GM23338 (cell line): ENCODE measurements at regions not wholly inside any gene's neighbourhood (a gene's known extent, or its start where the extent isn't known, plus 50 kb on each side); places are given as distances from the start of the nearest gene placed in this dataset.
A peak's percentile ranks its signal among the peaks of the same experiment; 100 is the strongest.

ENCODE experiments used
- ATAC-seq: fragments of 200-7000 bp; cut with Tn5 transposase; 3 replicates; pipeline ENCODE4 v1.9.1; 2020
- DNase-seq: peaks from one replicate; pipeline ENCODE4 v3.0.0-alpha.2; 2015; ENCODE audit warnings: low spot score
- H2AFZ ChIP-seq: fragments of 200-600 bp; sonication (generic); 2 replicates; pipeline ENCODE4 v1.8.0; 2016; ENCODE audit warnings: antibody characterized with exemption, mild to moderate bottlenecking, moderate library complexity
- H3F3A ChIP-seq: fragments of 200-600 bp; sonication (generic); replicated peaks from 2 replicates; pipeline ENCODE4 v1.8.0; 2017; ENCODE audit warnings: antibody characterized with exemption, mixed run types, low read depth
- H3K27ac ChIP-seq: fragments of 200-600 bp; sonication (generic); 2 replicates; pipeline ENCODE4 v1.6.1; 2016; ENCODE audit warnings: low read depth
- H3K27me3 ChIP-seq: fragments of 200-600 bp; sonication (generic); 2 replicates; pipeline ENCODE4 v1.8.0; 2016; ENCODE audit warnings: mild to moderate bottlenecking, mixed run types, moderate library complexity; ENCODE audit not compliant: insufficient read depth
- H3K36me3 ChIP-seq: fragments of 200-600 bp; sonication (generic); 2 replicates; pipeline ENCODE4 v1.8.0; 2016; ENCODE audit warnings: mild to moderate bottlenecking; ENCODE audit not compliant: insufficient read depth
- H3K4me1 ChIP-seq: fragments of 200-600 bp; sonication (generic); 2 replicates; pipeline ENCODE4 v1.8.0; 2016; ENCODE audit warnings: mild to moderate bottlenecking, moderate library complexity; ENCODE audit not compliant: insufficient read depth
- H3K4me2 ChIP-seq: fragments of 200-600 bp; sonication (generic); 2 replicates; pipeline ENCODE4 v1.7.1; 2017; ENCODE audit warnings: mixed run types
- H3K4me3 ChIP-seq: fragments of 200-600 bp; sonication (generic); 2 replicates; pipeline ENCODE4 v1.6.1; 2016; ENCODE audit warnings: mixed run types
- H3K79me2 ChIP-seq: fragments of 200-600 bp; sonication (generic); replicated peaks from 2 replicates; pipeline ENCODE4 v1.8.0; 2017; ENCODE audit warnings: mild to moderate bottlenecking; ENCODE audit not compliant: insufficient read depth
- H3K9me2 ChIP-seq: fragments of 200-600 bp; sonication (generic); 2 replicates; pipeline ENCODE4 v1.8.0; 2017; ENCODE audit not compliant: insufficient read depth
- H4K20me1 ChIP-seq: fragments of 200-600 bp; sonication (generic); replicated peaks from 2 replicates; pipeline ENCODE4 v1.8.0; 2017; ENCODE audit warnings: mild to moderate bottlenecking; ENCODE audit not compliant: insufficient read depth
- H3K27ac Mint-ChIP-seq: 2 replicates; pipeline ENCODE4 v1.8.0; 2020; ENCODE audit warnings: inconsistent platforms, mild to moderate bottlenecking, moderate library complexity, mixed read lengths
- H3K27me3 Mint-ChIP-seq: 3 replicates; pipeline ENCODE4 v1.8.0; 2022; ENCODE audit warnings: low read depth, mild to moderate bottlenecking, moderate library complexity, mixed read lengths, inconsistent platforms; ENCODE audit not compliant: insufficient read depth, poor library complexity
- H3K36me3 Mint-ChIP-seq: 3 replicates; pipeline ENCODE4 v1.8.0; 2021; ENCODE audit warnings: low read depth, mild to moderate bottlenecking, inconsistent platforms, moderate library complexity, mixed read lengths
- H3K4me1 Mint-ChIP-seq: 3 replicates; pipeline ENCODE4 v1.8.0; 2020; ENCODE audit warnings: mild to moderate bottlenecking, inconsistent platforms, mixed read lengths
- H3K4me3 Mint-ChIP-seq: 3 replicates; pipeline ENCODE4 v1.8.0; 2021; ENCODE audit warnings: moderate library complexity, mild to moderate bottlenecking, inconsistent platforms, mixed read lengths
- H3K9me3 Mint-ChIP-seq: 3 replicates; pipeline ENCODE4 v1.8.0; 2020; ENCODE audit warnings: moderate library complexity, mild to moderate bottlenecking, inconsistent platforms, mixed read lengths
- EZH2phosphoT487 ChIP-seq: fragments of 200-600 bp; sonication (generic); IDR thresholded peaks from one replicate; pipeline ENCODE4 v1.8.1; 2018; ENCODE audit warnings: antibody characterized with exemption; ENCODE audit not compliant: unreplicated experiment
- NANOG ChIP-seq: IDR thresholded peaks from 2 replicates; pipeline ENCODE4 v1.6.1; 2016; ENCODE audit warnings: antibody characterized with exemption, borderline replicate concordance
- POLR2AphosphoS5 ChIP-seq: IDR thresholded peaks from 2 replicates; pipeline ENCODE4 v1.6.1; 2016; ENCODE audit warnings: antibody characterized with exemption, low read depth
- ZNF331 ChIP-seq: fragments of 250-450 bp; sonication (Bioruptor Pico); IDR thresholded peaks from 2 replicates; pipeline ENCODE4 v1.5.0; 2020; ENCODE audit warnings: low read depth, mild to moderate bottlenecking, moderate library complexity
- ZNF462 ChIP-seq: fragments of 250-450 bp; sonication (Bioruptor Pico); IDR thresholded peaks from 2 replicates; pipeline ENCODE4 v1.5.0; 2020; ENCODE audit warnings: mild to moderate bottlenecking, moderate library complexity

- TF ChIP-seq EZH2phosphoT487 (no peak), ZNF331 (no peak), ZNF462 (no peak), NANOG (no peak)
These were observed 391.2 kb upstream of the MAP3K7 start for GRCh38 chr6:90978046-90978445.

GRCh38 chr6:90977513-90977912 is 390.6 kb upstream of the MAP3K7 start:
- Histone ChIP-seq H3K9me2 (0 out of 2 replicates have a peak, but pooled peaks cover 4% of the 10 kb centered on the region), H3K4me3 (no peak overlapping the region), H3K27ac (no peak overlapping the region), H3K4me2 (no peak overlapping the region), H3K36me3 (no peaks in the 10 kb centered on the region), H2AFZ (peak overlapping the region; percentile 81), H3K79me2 (no peaks in the 10 kb centered on the region), H4K20me1 (no peaks in the 10 kb centered on the region), H3K27me3 (no peaks in the 10 kb centered on the region), H3F3A (no peaks in the 10 kb centered on the region), H3K4me1 (no peaks in the 10 kb centered on the region)
- H3K4me1 Mint-ChIP-seq: peaks cover 3% of the 10 kb centered on the region; the same call in 2 of the 3 replicates
- DNase-seq (no peak), ATAC-seq (no peak)
- H3K27me3 Mint-ChIP-seq: peaks cover 3% of the 10 kb centered on the region
- H3K27ac Mint-ChIP-seq: no peak overlapping the region
- no peak overlapping the region for H3K4me3 Mint-ChIP-seq
- H3K9me3 Mint-ChIP-seq: no peaks in the 10 kb centered on the region
- H3K36me3 Mint-ChIP-seq: no peaks in the 10 kb centered on the region
- TF ChIP-seq POLR2AphosphoS5: no peak
- TF ChIP-seq EZH2phosphoT487: no peak
- no peak for TF ChIP-seq ZNF462

More at GRCh38 chr6:90978046-90978445, 391.2 kb upstream of the MAP3K7 start:
- no peaks in the 10 kb centered on the region for H3K36me3 Mint-ChIP-seq
- H3K4me1 Mint-ChIP-seq: peaks cover 3% of the 10 kb centered on the region; the same call in 2 of the 3 replicates
- no peak overlapping the region for H3K4me2 ChIP-seq
- no peaks in the 10 kb centered on the region for H3K27me3 ChIP-seq
- no peak overlapping the region for H3K4me3 ChIP-seq
- H3K4me1 ChIP-seq: no peaks in the 10 kb centered on the region
- H3K27ac Mint-ChIP-seq: no peak overlapping the region
- no peaks in the 10 kb centered on the region for H4K20me1 ChIP-seq
- H3K27me3 Mint-ChIP-seq: peaks cover 3% of the 10 kb centered on the region
- no peaks in the 10 kb centered on the region for H3F3A ChIP-seq
- DNase-seq: no peak
- no peak overlapping the region for H3K4me3 Mint-ChIP-seq
- no peak for ATAC-seq
- no peaks in the 10 kb centered on the region for H3K36me3 ChIP-seq
- no peak overlapping the region for H3K27ac ChIP-seq
- peak overlapping the region; percentile 81 for H2AFZ ChIP-seq
- H3K9me2 ChIP-seq: 0 out of 2 replicates have a peak, but pooled peaks cover 4% of the 10 kb centered on the region
- H3K9me3 Mint-ChIP-seq: no peaks in the 10 kb centered on the region
- H3K79me2 ChIP-seq: no peaks in the 10 kb centered on the region
